ENCODE measurements at regions not wholly inside any gene's neighbourhood (a gene's known extent, or its start where the extent isn't known, plus 50 kb on each side); places are given as distances from the start of the nearest gene placed in this dataset.
A peak's percentile ranks its signal among the peaks of the same experiment; 100 is the strongest.

- no peak for DNase-seq (ENCODE audit: low spot score)
- ATAC-seq: no peak
Measured at GRCh38 chr12:58452546-58452945, 467.8 kb downstream of the LRIG3 start.

- ATAC-seq (no peak), DNase-seq (ENCODE audit: low spot score) (no peak)
Measured at GRCh38 chr12:58453306-58453705, 467.0 kb downstream of the LRIG3 start.

- DNase-seq (ENCODE audit: low spot score) (no peak), ATAC-seq (no peak)
Measured at GRCh38 chr12:58455136-58455535, 465.2 kb downstream of the LRIG3 start.

- no peak for DNase-seq (ENCODE audit: low spot score)
- no peak for ATAC-seq
Measured at GRCh38 chr12:58458102-58458501, 462.2 kb downstream of the LRIG3 start.

GRCh38 chr12:58459191-58459590 is 461.1 kb downstream of the LRIG3 start:
- ATAC-seq (no peak), DNase-seq (ENCODE audit: low spot score) (no peak)

GRCh38 chr12:58463051-58463450 is 457.3 kb downstream of the LRIG3 start:
- DNase-seq (ENCODE audit: low spot score): no peak
- ATAC-seq: no peak

GRCh38 chr12:58465418-58465817 is 454.9 kb downstream of the LRIG3 start:
- DNase-seq (ENCODE audit: low spot score): no peak
- ATAC-seq: no peak

- no peak for DNase-seq (ENCODE audit: low spot score)
Measured at GRCh38 chr12:58470266-58471010, 449.9 kb downstream of the LRIG3 start.

GRCh38 chr12:58479401-58479800 is 440.9 kb downstream of the LRIG3 start:
- DNase-seq (ENCODE audit: low spot score): no peak

More at GRCh38 chr12:58470266-58471010, 449.9 kb downstream of the LRIG3 start:
- no peak for ATAC-seq

GRCh38 chr12:58481811-58482210 is 438.5 kb downstream of the LRIG3 start:
- ATAC-seq (no peak), DNase-seq (ENCODE audit: low spot score) (no peak)

More at GRCh38 chr12:58479401-58479800, 440.9 kb downstream of the LRIG3 start:
- ATAC-seq: no peak

- ATAC-seq (no peak), DNase-seq (ENCODE audit: low spot score) (no peak)
Measured at GRCh38 chr12:58487255-58487654, 433.0 kb downstream of the LRIG3 start.

GRCh38 chr12:58487678-58488161 is 432.6 kb downstream of the LRIG3 start:
- DNase-seq (ENCODE audit: low spot score): no peak
- no peak for ATAC-seq

GRCh38 chr12:58489394-58489793 is 430.9 kb downstream of the LRIG3 start:
- ATAC-seq (peak; percentile 53), DNase-seq (ENCODE audit: low spot score) (no peak)

GRCh38 chr12:58491306-58491705 is 429.0 kb downstream of the LRIG3 start:
- DNase-seq (ENCODE audit: low spot score) (no peak), ATAC-seq (no peak)

GRCh38 chr12:58496411-58497190 is 423.7 kb downstream of the LRIG3 start:
- DNase-seq (ENCODE audit: low spot score) (no peak), ATAC-seq (no peak)

GRCh38 chr12:58500399-58500798 is 419.9 kb downstream of the LRIG3 start:
- DNase-seq (ENCODE audit: low spot score) (no peak), ATAC-seq (no peak)

- DNase-seq (ENCODE audit: low spot score) (no peak), ATAC-seq (no peak)
Measured at GRCh38 chr12:58502226-58502625, 418.1 kb downstream of the LRIG3 start.

- ATAC-seq (no peak), DNase-seq (ENCODE audit: low spot score) (no peak)
Measured at GRCh38 chr12:58502841-58503240, 417.5 kb downstream of the LRIG3 start.

- DNase-seq (ENCODE audit: low spot score) (no peak), ATAC-seq (no peak)
Measured at GRCh38 chr12:58503731-58504130, 416.6 kb downstream of the LRIG3 start.

GRCh38 chr12:58504143-58504938 is 416.0 kb downstream of the LRIG3 start:
- no peak for DNase-seq (ENCODE audit: low spot score)
- ATAC-seq: no peak

Data from left lobe of liver (tissue), 2 donors.